Endothelial cell of umbilical vein (primary cell): ENCODE measurements at regions not wholly inside any gene's neighbourhood (a gene's known extent, or its start where the extent isn't known, plus 50 kb on each side); places are given as distances from the start of the nearest gene placed in this dataset.

Source experiments
- BruUV-seq: library from RNA; stranded (reverse); fragments of 400-500 nt; replicated peaks from 2 replicates; lab custom pipeline; 2021; lab: Mats Ljungman, UMichigan
- CTCF ChIA-PET: fragments of 300-600, 350-600 bp; sonication (Branson Sonifier 250); formaldehyde crosslinking; loops from one replicate; lab custom pipeline; 2021; ENCODE audit warnings: antibody characterized with exemption, inconsistent platforms; lab: Charles Lee
- POLR2A ChIA-PET: fragments of 300-600, 350-600 bp; sonication (Branson Sonifier 250); formaldehyde crosslinking; loops from one replicate; lab custom pipeline; 2021; ENCODE audit warnings: antibody characterized with exemption, inconsistent platforms; lab: Charles Lee
- DNase-seq: peaks from one replicate; pipeline ENCODE4 v3.0.0-alpha.2; 2011; ENCODE audit warnings: low read depth, low spot score
- FAIRE-seq: peaks from 2 replicates; lab custom pipeline; 2011; peaks lifted over from hg19 to GRCh38; lab: Jason Lieb, UNC
- H2AFZ ChIP-seq: 2 replicates; pipeline ENCODE4 v1.6.0; 2012; ENCODE audit warnings: low read depth, low read length, control low read depth, inconsistent platforms
- H3K27ac ChIP-seq: 2 replicates; pipeline ENCODE4 v1.5.1; 2011; ENCODE audit warnings: low read depth, mild to moderate bottlenecking, control low read depth, low read length, moderate library complexity; ENCODE audit not compliant: insufficient read depth
- H3K27me3 ChIP-seq, 2 experiments: 2 replicates each; pipeline versions ENCODE4 v1.6.0 to v1.6.1; 2011; ENCODE audit warnings: low read length in 2 of 2, mixed read lengths in 1 of 2; ENCODE audit not compliant: control insufficient read depth in 2 of 2, insufficient read depth in 2 of 2
- H3K36me3 ChIP-seq, 2 experiments: 2 replicates in 1 of 2; 3 replicates in 1 of 2; pipeline ENCODE4 v1.5.1; 2011; ENCODE audit warnings: low read length in 2 of 2, mild to moderate bottlenecking in 1 of 2, moderate library complexity in 1 of 2; ENCODE audit not compliant: control insufficient read depth in 2 of 2, insufficient read depth in 2 of 2; ENCODE audit errors: extremely low read depth in 1 of 2
- H3K4me1 ChIP-seq: 3 replicates; pipeline ENCODE4 v1.5.1; 2011; ENCODE audit warnings: mild to moderate bottlenecking, low read length; ENCODE audit not compliant: control insufficient read depth, insufficient read depth; ENCODE audit errors: extremely low read depth
- H3K4me2 ChIP-seq: 2 replicates; pipeline ENCODE4 v1.6.1; 2011; ENCODE audit warnings: low read length, control low read depth, mixed read lengths; ENCODE audit not compliant: insufficient read depth
- H3K4me3 ChIP-seq, 3 experiments: fragments of 200-600 bp in 1 of 3; sonication (generic), shearing (Covaris generic) in 1 of 3; replicated peaks in 1 of 3; 2 replicates each; pipeline ENCODE4 v1.5.1; 2011 to 2016; ENCODE audit warnings: control low read depth in 3 of 3, low read length in 3 of 3, mild to moderate bottlenecking in 2 of 3, inconsistent platforms in 1 of 3, low read depth in 1 of 3, moderate library complexity in 1 of 3; ENCODE audit not compliant: insufficient read depth in 1 of 3
- H3K79me2 ChIP-seq: 2 replicates; pipeline ENCODE4 v1.6.0; 2012; ENCODE audit warnings: low read length, inconsistent platforms; ENCODE audit not compliant: control insufficient read depth, insufficient read depth
- H3K9ac ChIP-seq: replicated peaks from 2 replicates; pipeline ENCODE3; 2011; ENCODE audit warnings: low read length, control low read depth; ENCODE audit not compliant: insufficient read depth; ENCODE audit errors: extremely low read depth
- H3K9me1 ChIP-seq: replicated peaks from 3 replicates; pipeline ENCODE4 v1.6.0; 2011; ENCODE audit warnings: mild to moderate bottlenecking, low read length; ENCODE audit not compliant: control insufficient read depth, insufficient read depth; ENCODE audit errors: extremely low read depth
- H3K9me3 ChIP-seq: replicated peaks from 2 replicates; pipeline ENCODE4 v1.5.1; 2012; ENCODE audit warnings: low read length, inconsistent platforms; ENCODE audit not compliant: control insufficient read depth, insufficient read depth
- H4K20me1 ChIP-seq: replicated peaks from 2 replicates; pipeline ENCODE3; 2011; ENCODE audit warnings: mild to moderate bottlenecking, low read length; ENCODE audit not compliant: control insufficient read depth, insufficient read depth; ENCODE audit errors: extremely low read depth
- EZH2 ChIP-seq: IDR thresholded peaks from 2 replicates; pipeline ENCODE4 v1.6.1; 2012; ENCODE audit warnings: borderline replicate concordance, low read depth, mild to moderate bottlenecking, moderate library complexity, low read length, inconsistent platforms; ENCODE audit not compliant: severe bottlenecking
- FOS ChIP-seq: IDR thresholded peaks from 2 replicates; pipeline ENCODE4 v1.6.1; 2011; ENCODE audit warnings: mild to moderate bottlenecking, low read length, moderate library complexity, borderline replicate concordance; ENCODE audit not compliant: insufficient read depth
- GATA2 ChIP-seq: IDR thresholded peaks from 2 replicates; pipeline ENCODE4 v1.7.0; 2011; ENCODE audit warnings: low read depth, mild to moderate bottlenecking, moderate library complexity, mixed read lengths, low read length; ENCODE audit not compliant: insufficient read length, insufficient read depth
- JUN ChIP-seq: IDR thresholded peaks from 2 replicates; pipeline ENCODE4 v1.6.1; 2011; ENCODE audit warnings: borderline replicate concordance, low read depth; ENCODE audit not compliant: insufficient read length, insufficient read depth
- MAX ChIP-seq: IDR thresholded peaks from 2 replicates; pipeline ENCODE4 v1.6.1; 2011; ENCODE audit not compliant: insufficient read depth, insufficient read length
- MYC ChIP-seq: IDR thresholded peaks from one replicate; pipeline ENCODE4 v1.6.1; 2011; ENCODE audit warnings: mild to moderate bottlenecking, low read depth, low read length
- POLR2A ChIP-seq: IDR thresholded peaks from 2 replicates; pipeline ENCODE4 v1.6.1; 2012; ENCODE audit warnings: low read depth, mild to moderate bottlenecking, control low read depth, low read length
- POLR2AphosphoS5 ChIP-seq: IDR thresholded peaks from 2 replicates; pipeline ENCODE4 v1.6.1; 2012; ENCODE audit warnings: low read depth, mild to moderate bottlenecking, control low read depth, low read length, moderate library complexity; ENCODE audit not compliant: insufficient read depth
- dilution Hi-C: fragments of 300-500 bp; cut with MboI; formaldehyde crosslinking; loops from one replicate; pipeline ENCODE4 v1.15.0; 2019; ENCODE audit warnings: low sequenced_read_pairs; ENCODE audit not compliant: extremely low pct_ligation_motif_present
- intact Hi-C: fragments of 100-400 bp; cut with micrococcal nuclease; formaldehyde crosslinking; loops from one replicate; pipeline ENCODE4 v1.10.0; 2022
- TF ChIP-seq, protein P1 (sequence below), 2 donors: IDR thresholded peaks; 1 replicate in 1 of 2; 2 replicates in 1 of 2; pipeline ENCODE4 v1.5.1; 2011; ENCODE audit warnings: low read length in 2 of 2, mild to moderate bottlenecking in 2 of 2, moderate library complexity in 2 of 2, control low read depth in 1 of 2, inconsistent platforms in 1 of 2, low read depth in 1 of 2; ENCODE audit not compliant: insufficient read depth in 1 of 2; ENCODE audit errors: extremely low read depth in 1 of 2

DNA sequence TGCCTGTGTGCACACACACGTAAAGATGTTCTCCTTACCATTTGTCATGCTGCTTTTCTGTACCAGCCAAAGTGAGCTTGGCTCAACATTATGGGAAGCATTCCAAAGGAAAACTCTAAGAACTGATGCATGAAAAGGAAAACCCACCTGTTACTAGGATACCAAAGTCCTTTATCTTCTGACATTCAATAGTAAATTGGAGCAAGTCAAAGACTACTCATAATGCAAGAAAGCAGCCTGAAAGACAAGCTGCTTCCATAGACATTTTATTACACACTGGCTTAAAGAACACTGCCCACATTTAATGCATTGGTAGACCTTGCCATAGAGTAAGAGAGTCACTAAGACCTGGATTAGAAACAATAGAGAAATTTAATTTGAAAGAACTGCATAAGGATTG lies 159.0 kb downstream of the LRIG3 start:
- ChIA-PET POLR2A (no interaction called here), CTCF (no interaction called here)
- no peaks in the 10 kb centered on the region for H3K9me3 ChIP-seq
- intact Hi-C loops (no loop called here), dilution Hi-C loops (no loop called here)
- TF ChIP-seq POLR2A (no peak), JUN (no peak), POLR2AphosphoS5 (no peak), EZH2 (no peak), MAX (no peak), FOS (no peak), GATA2 (no peak), MYC (no peak)
- TF ChIP-seq, protein P1, sequence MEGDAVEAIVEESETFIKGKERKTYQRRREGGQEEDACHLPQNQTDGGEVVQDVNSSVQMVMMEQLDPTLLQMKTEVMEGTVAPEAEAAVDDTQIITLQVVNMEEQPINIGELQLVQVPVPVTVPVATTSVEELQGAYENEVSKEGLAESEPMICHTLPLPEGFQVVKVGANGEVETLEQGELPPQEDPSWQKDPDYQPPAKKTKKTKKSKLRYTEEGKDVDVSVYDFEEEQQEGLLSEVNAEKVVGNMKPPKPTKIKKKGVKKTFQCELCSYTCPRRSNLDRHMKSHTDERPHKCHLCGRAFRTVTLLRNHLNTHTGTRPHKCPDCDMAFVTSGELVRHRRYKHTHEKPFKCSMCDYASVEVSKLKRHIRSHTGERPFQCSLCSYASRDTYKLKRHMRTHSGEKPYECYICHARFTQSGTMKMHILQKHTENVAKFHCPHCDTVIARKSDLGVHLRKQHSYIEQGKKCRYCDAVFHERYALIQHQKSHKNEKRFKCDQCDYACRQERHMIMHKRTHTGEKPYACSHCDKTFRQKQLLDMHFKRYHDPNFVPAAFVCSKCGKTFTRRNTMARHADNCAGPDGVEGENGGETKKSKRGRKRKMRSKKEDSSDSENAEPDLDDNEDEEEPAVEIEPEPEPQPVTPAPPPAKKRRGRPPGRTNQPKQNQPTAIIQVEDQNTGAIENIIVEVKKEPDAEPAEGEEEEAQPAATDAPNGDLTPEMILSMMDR (IDR thresholded peaks at IDR 0.05; ENCODE audit: extremely low read depth in 1 of 2, insufficient read depth in 1 of 2, low read depth in 1 of 2, low read length in 2 of 2): no peak
- no peaks in the 10 kb centered on the region for H3K9me1 ChIP-seq
- no peak overlapping the region for H3K4me2 ChIP-seq
- no peak overlapping the region for H2AFZ ChIP-seq
- FAIRE-seq (no peak), DNase-seq (no peak)
- no peak overlapping the region for H3K4me3 ChIP-seq
- H3K9ac ChIP-seq: no peak overlapping the region
- H3K4me1 ChIP-seq: peaks cover 16% of the 10 kb centered on the region
- no peak overlapping the region for H3K27ac ChIP-seq
- H3K27me3 ChIP-seq: no peaks in the 10 kb centered on the region
- no peaks in the 10 kb centered on the region for H3K36me3 ChIP-seq
- H4K20me1 ChIP-seq: no peaks in the 10 kb centered on the region
- H3K79me2 ChIP-seq: no peaks in the 10 kb centered on the region
- BruUV-seq: no TSS peak
